CD4-positive, CD25-positive, alpha-beta regulatory T cell (primary cell): ENCODE measurements at regions not wholly inside any gene's neighbourhood (a gene's known extent, or its start where the extent isn't known, plus 50 kb on each side); places are given as distances from the start of the nearest gene placed in this dataset.
A peak's percentile ranks its signal among the peaks of the same experiment; 100 is the strongest.

ENCODE experiments used
- ATAC-seq, 2 donors: fragments of 150-1000 bp; cut with Tn5 transposase; one replicate each; pipeline ENCODE4 v1.10.0; 2021; ENCODE audit warnings: low read depth in 2 of 2, moderate number of reproducible peaks in 2 of 2, moderate library complexity in 1 of 2
- DNase-seq, 3 donors: peaks; one replicate each; pipeline versions ENCODE4 v3.0.0 to v3.0.0-alpha.2; 2012 to 2022; ENCODE audit warnings: mixed read lengths in 1 of 3
- H3K27ac ChIP-seq: one replicate; pipeline ENCODE4 v1.7.0; 2013; ENCODE audit warnings: mild to moderate bottlenecking, low read length; ENCODE audit not compliant: insufficient read depth, poor library complexity, severe bottlenecking
- H3K27me3 ChIP-seq: one replicate; pipeline ENCODE4 v1.7.0; 2013; ENCODE audit warnings: low read length; ENCODE audit not compliant: control insufficient read depth, insufficient read depth
- H3K36me3 ChIP-seq: one replicate; pipeline ENCODE4 v1.7.0; 2013; ENCODE audit warnings: mild to moderate bottlenecking, low read length, moderate library complexity; ENCODE audit not compliant: control insufficient read depth, insufficient read depth
- H3K4me1 ChIP-seq: 2 replicates; pipeline ENCODE4 v1.7.0; 2013; ENCODE audit warnings: mild to moderate bottlenecking, low read length; ENCODE audit not compliant: insufficient read depth, control insufficient read depth, poor library complexity, severe bottlenecking
- H3K4me3 ChIP-seq: one replicate; pipeline ENCODE4 v1.7.0; 2013; ENCODE audit warnings: low read depth, mild to moderate bottlenecking, low read length, moderate library complexity
- H3K9me3 ChIP-seq, 2 experiments: 1 replicate in 1 of 2; 2 replicates in 1 of 2; pipeline ENCODE4 v1.7.0; 2013; ENCODE audit warnings: low read length in 2 of 2, mild to moderate bottlenecking in 1 of 2, moderate library complexity in 1 of 2; ENCODE audit not compliant: control insufficient read depth in 2 of 2
- H3K27ac Mint-ChIP-seq, 3 donors: one replicate each; pipeline ENCODE4 v1.8.0; 2020 to 2022; ENCODE audit warnings: mild to moderate bottlenecking in 3 of 3, mixed read lengths in 3 of 3, moderate library complexity in 2 of 3
- H3K27me3 Mint-ChIP-seq: one replicate; pipeline ENCODE4 v1.8.0; 2022; ENCODE audit warnings: mild to moderate bottlenecking, mixed read lengths
- H3K36me3 Mint-ChIP-seq: one replicate; pipeline ENCODE4 v1.8.0; 2020; ENCODE audit warnings: mixed read lengths
- H3K4me1 Mint-ChIP-seq, 4 donors: one replicate each; pipeline ENCODE4 v1.8.0; 2020 to 2022; ENCODE audit warnings: mixed read lengths in 4 of 4, mild to moderate bottlenecking in 1 of 4
- H3K4me3 Mint-ChIP-seq, 4 donors: one replicate each; pipeline ENCODE4 v1.8.0; 2020 to 2022; ENCODE audit warnings: mild to moderate bottlenecking in 4 of 4, mixed read lengths in 4 of 4, moderate library complexity in 3 of 4
- H3K9me3 Mint-ChIP-seq, 7 donors: one replicate each; pipeline ENCODE4 v1.8.0; 2020 to 2022; ENCODE audit warnings: mixed read lengths in 7 of 7, mild to moderate bottlenecking in 3 of 7, moderate library complexity in 2 of 7

DNA sequence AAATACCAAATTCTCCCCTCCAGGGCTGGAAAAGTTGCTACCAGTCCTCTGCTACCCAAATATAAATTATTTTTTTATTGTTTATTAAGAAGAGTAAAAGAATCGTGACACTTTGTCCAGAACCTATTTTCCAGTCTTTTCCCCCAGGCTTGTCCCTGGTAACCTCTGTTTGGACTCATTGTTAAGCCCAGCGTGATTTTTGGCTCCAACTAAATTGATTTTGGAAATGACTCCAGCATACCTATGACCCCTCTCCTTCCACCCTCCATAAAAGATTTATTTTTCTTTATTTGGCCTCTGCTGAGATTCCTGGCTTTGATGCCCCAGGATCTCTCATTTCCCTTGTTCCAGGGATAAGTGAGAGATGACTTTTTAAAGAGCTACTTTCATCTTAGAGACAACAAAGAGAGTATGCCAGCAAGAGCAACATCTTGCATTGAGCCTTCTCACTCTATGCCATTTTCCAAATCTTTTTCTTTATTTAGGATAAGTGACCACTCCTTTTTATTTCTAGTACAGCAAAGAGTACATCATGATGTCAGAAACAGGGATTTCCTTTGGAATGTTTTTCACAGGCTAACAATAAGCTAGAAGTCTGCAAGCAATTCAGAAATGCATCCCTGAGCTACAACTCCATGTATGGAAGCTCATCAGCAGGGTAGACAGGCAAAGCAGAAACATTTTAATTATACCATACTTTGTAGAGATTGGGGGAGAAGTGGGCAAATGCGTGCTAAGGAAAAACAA, 75.8 kb downstream of the DAD1 start:
- Mint-ChIP-seq H3K27me3 (peaks cover 4% of the 10 kb centered on the region), H3K4me1 (peaks cover 38 to 91% (median 61%) of the 10 kb centered on the region in 4 donors), H3K9me3 (no peaks in the 10 kb centered on the region), H3K36me3 (peaks cover 77% of the 10 kb centered on the region), H3K4me3 (peak overlapping the region; percentile 86 to 95 (median 89)), H3K27ac (peak overlapping the region; percentile 90 to 100 (median 99))
- Histone ChIP-seq H3K4me1 (peaks cover 95% of the 10 kb centered on the region), H3K36me3 (peaks cover 60% of the 10 kb centered on the region), H3K9me3 (no peaks in the 10 kb centered on the region), H3K27ac (peak overlapping the region; percentile 99), H3K27me3 (no peaks in the 10 kb centered on the region), H3K4me3 (peak overlapping the region; percentile 90)
- DNase-seq = no peak
- no peak for ATAC-seq

DNA sequence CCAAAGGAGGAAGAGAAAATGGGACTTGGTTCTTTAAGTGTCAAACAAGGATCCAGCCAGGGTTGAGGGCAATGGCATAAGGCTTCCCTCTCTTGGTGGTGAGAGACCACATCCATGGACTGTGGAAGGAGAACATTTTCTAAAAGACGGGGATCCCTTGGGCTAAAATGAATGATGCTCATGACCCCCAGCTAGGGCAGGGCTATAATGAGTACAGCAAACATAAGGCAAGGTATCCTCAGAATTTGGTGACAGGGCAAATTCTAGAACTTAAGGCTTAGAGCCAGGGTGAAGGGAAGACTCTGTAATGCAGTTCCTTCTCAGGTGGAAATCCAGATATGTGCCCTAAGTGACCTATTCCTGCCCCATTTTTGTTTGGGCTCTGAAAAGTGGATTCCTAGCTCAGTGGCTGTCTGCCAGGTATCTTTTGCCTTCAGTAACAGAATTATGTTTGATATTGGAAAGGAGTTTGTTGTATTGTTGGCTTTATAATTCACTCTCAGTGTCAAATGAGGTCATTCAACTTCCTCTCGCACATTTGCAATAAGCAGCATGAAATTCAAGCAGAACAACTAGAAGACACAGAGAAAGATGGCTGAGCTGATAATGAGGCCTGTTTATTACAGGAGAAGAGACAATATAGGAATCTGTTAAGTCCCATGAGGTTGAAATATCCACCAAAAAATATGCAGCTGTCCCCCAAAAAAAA, 76.8 kb downstream of the DAD1 start:
- H3K36me3 ChIP-seq = peaks cover 54% of the 10 kb centered on the region
- peak overlapping the region; percentile 93 to 100 (median 99) for H3K27ac Mint-ChIP-seq
- peak in 1 of 3 donors; percentile 52 for DNase-seq
- H3K4me3 ChIP-seq = peak overlapping the region; percentile 90
- H3K4me1 ChIP-seq = peaks cover 95% of the 10 kb centered on the region
- H3K36me3 Mint-ChIP-seq = peaks cover 77% of the 10 kb centered on the region
- H3K4me3 Mint-ChIP-seq = peak overlapping the region; percentile 85 to 95 (median 89)
- H3K9me3 Mint-ChIP-seq = no peaks in the 10 kb centered on the region
- no peaks in the 10 kb centered on the region for H3K27me3 ChIP-seq
- H3K4me1 Mint-ChIP-seq = peaks cover 38 to 89% (median 55%) of the 10 kb centered on the region in 4 donors
- peak in 1 of 2 donors; percentile 28 for ATAC-seq
- H3K27me3 Mint-ChIP-seq = peaks cover 4% of the 10 kb centered on the region
- H3K27ac ChIP-seq = peak overlapping the region; percentile 99
- no peaks in the 10 kb centered on the region for H3K9me3 ChIP-seq

DNA sequence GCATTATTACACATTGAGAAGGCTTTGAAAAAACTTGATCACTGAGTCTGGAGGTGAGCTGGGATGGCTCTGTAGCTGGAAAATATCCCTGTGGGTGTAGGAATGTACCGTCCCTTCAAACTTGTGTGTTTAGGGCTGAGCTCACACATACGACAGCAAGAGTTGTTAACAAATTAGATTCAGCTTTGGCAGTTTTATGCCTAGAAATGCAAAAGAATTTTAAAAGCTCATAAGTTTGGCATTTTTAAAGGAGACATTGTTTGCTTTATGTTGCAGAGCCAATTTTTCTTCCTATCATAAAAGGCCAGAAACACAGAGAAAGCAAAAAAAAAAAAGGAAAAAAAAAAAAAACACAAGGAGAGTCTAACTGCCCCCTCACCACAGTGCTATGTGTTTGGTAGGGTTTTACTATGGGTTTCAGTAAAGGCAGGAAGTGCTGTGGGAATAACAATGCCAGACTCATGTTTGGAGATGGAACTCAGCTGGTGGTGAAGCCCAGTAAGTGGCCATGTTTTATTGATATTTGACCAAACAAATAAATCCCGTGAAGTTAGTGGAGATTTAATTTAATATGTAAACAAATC, 78.4 kb downstream of the DAD1 start:
- H3K4me3 ChIP-seq = peak overlapping the region; percentile 90
- no peaks in the 10 kb centered on the region for H3K9me3 ChIP-seq
- peak overlapping the region; percentile 85 to 95 (median 89) for H3K4me3 Mint-ChIP-seq
- peak overlapping the region; percentile 96 to 100 (median 99) for H3K27ac Mint-ChIP-seq
- H3K9me3 Mint-ChIP-seq = no peaks in the 10 kb centered on the region
- peaks cover 30 to 89% (median 50%) of the 10 kb centered on the region in 4 donors for H3K4me1 Mint-ChIP-seq
- H3K27ac ChIP-seq = peak overlapping the region; percentile 99
- no peak for ATAC-seq
- H3K27me3 Mint-ChIP-seq = no peaks in the 10 kb centered on the region
- H3K4me1 ChIP-seq = peaks cover 94% of the 10 kb centered on the region
- peaks cover 46% of the 10 kb centered on the region for H3K36me3 ChIP-seq
- no peak for DNase-seq
- no peaks in the 10 kb centered on the region for H3K27me3 ChIP-seq
- H3K36me3 Mint-ChIP-seq = peaks cover 78% of the 10 kb centered on the region

DNA sequence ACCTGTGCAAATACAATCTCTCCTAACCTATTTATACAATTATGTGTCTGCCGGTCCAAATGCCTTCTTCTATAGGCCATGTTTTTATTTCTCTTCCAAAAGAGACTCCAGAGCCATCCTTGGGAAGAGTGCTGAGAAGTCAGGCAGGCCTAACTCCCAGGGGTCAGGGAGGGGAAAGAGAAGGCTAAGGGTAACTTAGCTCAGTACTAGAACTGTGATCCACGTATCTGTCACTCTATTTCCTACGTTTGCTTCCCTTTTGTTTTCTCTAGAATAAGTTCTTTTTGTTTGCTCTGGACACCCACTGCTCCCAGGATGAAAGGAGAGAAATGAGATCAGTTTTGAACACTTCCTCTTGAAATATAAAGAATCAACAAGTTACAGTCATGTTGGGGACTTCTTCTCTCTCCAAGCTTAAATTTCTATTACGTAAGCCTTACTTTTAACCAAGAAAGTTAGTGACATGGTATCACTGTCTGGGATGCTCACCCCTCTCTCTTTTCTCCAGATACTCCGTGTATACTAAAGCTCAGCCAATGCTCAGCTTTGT, 79.2 kb downstream of the DAD1 start:
- peaks cover 45% of the 10 kb centered on the region for H3K36me3 ChIP-seq
- H3K27ac Mint-ChIP-seq = peak overlapping the region; percentile 96 to 100 (median 99)
- H3K9me3 ChIP-seq = no peaks in the 10 kb centered on the region
- H3K4me1 ChIP-seq = peaks cover 89% of the 10 kb centered on the region
- DNase-seq (peak in 1 of 3 donors; percentile 39), ATAC-seq (no peak)
- peak overlapping the region; percentile 90 for H3K4me3 ChIP-seq
- H3K36me3 Mint-ChIP-seq = peaks cover 76% of the 10 kb centered on the region
- H3K27me3 ChIP-seq = no peaks in the 10 kb centered on the region
- peaks cover 26 to 85% (median 44%) of the 10 kb centered on the region in 4 donors for H3K4me1 Mint-ChIP-seq
- H3K9me3 Mint-ChIP-seq = no peaks in the 10 kb centered on the region
- H3K27me3 Mint-ChIP-seq = no peaks in the 10 kb centered on the region
- H3K4me3 Mint-ChIP-seq = peak overlapping the region; percentile 85 to 95 (median 89)
- peak overlapping the region; percentile 99 for H3K27ac ChIP-seq

DNA sequence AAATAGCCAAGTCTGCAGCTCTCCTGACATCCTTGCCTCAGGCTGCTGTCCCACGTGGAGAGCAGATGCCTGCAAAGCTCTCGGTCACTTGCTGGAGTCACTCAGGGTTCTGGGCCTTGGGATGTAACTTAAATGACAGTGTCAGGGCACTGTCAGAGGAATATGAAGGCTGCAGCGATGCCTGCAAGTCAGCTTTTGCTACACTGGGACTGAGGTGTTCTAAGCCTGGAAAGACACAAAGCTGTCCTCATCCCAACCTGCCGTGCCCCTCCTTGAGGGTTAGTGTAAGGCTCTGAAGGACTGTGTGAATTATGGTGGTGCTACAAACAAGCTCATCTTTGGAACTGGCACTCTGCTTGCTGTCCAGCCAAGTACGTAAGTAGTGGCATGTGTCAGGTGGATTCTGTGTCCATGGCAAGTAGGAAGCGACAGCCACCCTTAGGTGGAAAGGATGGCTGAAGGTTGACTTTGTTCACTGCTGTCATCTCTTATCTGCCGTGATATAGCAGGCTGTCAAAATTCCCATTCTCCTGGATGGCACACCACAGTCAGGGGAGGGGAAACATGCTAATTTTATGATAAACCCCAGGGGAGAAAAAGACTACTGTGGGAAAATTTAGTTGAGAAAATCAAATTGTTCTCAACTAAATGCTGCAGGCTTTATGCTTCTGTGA, 79.9 kb downstream of the DAD1 start:
- Histone ChIP-seq H3K9me3 (no peaks in the 10 kb centered on the region), H3K36me3 (peaks cover 45% of the 10 kb centered on the region), H3K27ac (peak overlapping the region; percentile 99), H3K4me3 (peak overlapping the region; percentile 90), H3K4me1 (peaks cover 87% of the 10 kb centered on the region), H3K27me3 (no peaks in the 10 kb centered on the region)
- H3K27ac Mint-ChIP-seq = peak overlapping the region; percentile 96 to 100 (median 99)
- DNase-seq = no peak
- H3K27me3 Mint-ChIP-seq = no peaks in the 10 kb centered on the region
- peaks cover 26 to 84% (median 43%) of the 10 kb centered on the region in 4 donors for H3K4me1 Mint-ChIP-seq
- peak overlapping the region; percentile 85 to 95 (median 89) for H3K4me3 Mint-ChIP-seq
- peaks cover 76% of the 10 kb centered on the region for H3K36me3 Mint-ChIP-seq
- no peaks in the 10 kb centered on the region for H3K9me3 Mint-ChIP-seq
- ATAC-seq = no peak

DNA sequence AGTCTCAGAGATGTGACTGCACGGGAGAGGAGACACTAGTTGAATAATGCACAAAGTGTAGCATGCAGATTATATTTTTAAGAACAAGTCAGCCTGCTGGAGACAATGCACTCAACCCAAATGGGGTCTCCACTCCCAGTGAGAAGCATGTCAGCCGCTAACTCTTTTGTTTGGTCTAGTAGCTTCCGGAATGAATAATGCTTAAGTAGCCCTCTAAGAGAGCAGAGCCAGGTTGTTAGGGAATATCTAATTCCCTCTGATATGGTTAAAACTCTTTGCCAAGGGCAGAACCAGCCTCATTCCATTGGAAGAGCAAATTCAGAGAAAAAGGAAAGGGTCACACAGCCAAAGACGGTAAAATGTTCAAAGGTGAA, 80.4 kb downstream of the DAD1 start:
- Mint-ChIP-seq H3K27ac (peak overlapping the region; percentile 96 to 100 (median 99)), H3K4me1 (peaks cover 30 to 84% (median 43%) of the 10 kb centered on the region in 4 donors), H3K27me3 (no peaks in the 10 kb centered on the region), H3K9me3 (no peaks in the 10 kb centered on the region), H3K36me3 (peaks cover 77% of the 10 kb centered on the region), H3K4me3 (peak overlapping the region; percentile 85 to 95 (median 89))
- H3K9me3 ChIP-seq = no peaks in the 10 kb centered on the region
- no peak for ATAC-seq
- H3K27me3 ChIP-seq = no peaks in the 10 kb centered on the region
- peaks cover 86% of the 10 kb centered on the region for H3K4me1 ChIP-seq
- peak overlapping the region; percentile 99 for H3K27ac ChIP-seq
- peaks cover 41% of the 10 kb centered on the region for H3K36me3 ChIP-seq
- peak overlapping the region; percentile 90 for H3K4me3 ChIP-seq
- no peak for DNase-seq

DNA sequence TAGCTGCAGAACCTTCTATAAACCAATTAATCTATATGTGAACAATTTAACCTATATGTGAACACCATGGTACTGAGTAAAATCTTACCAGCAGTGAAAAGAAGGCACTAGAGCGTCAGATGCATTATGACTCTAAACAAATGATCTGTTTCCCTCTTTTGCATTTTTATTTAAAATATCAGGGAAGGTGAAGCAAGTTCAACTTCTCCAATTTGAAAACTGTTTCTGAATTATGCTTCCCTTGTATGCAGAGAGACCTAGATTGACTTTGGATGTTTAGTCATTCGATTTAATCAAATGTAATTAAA, 80.9 kb downstream of the DAD1 start:
- Histone ChIP-seq H3K36me3 (peaks cover 42% of the 10 kb centered on the region), H3K4me3 (peak overlapping the region; percentile 90), H3K27me3 (no peaks in the 10 kb centered on the region), H3K4me1 (peaks cover 80% of the 10 kb centered on the region), H3K27ac (peak overlapping the region; percentile 99), H3K9me3 (no peaks in the 10 kb centered on the region)
- Mint-ChIP-seq H3K9me3 (no peaks in the 10 kb centered on the region), H3K4me3 (peak overlapping the region; percentile 85 to 95 (median 89)), H3K27me3 (no peaks in the 10 kb centered on the region), H3K4me1 (peaks cover 28 to 81% (median 39%) of the 10 kb centered on the region in 4 donors), H3K36me3 (peaks cover 78% of the 10 kb centered on the region), H3K27ac (peak overlapping the region; percentile 96 to 100 (median 99))
- ATAC-seq (no peak), DNase-seq (no peak)
